KMS-11 (cell line): ENCODE measurements at regions not wholly inside any gene's neighbourhood (a gene's known extent, or its start where the extent isn't known, plus 50 kb on each side); places are given as distances from the start of the nearest gene placed in this dataset.

Source experiments
- H2AFZ ChIP-seq: fragments of 200-600 bp; sonication (generic); 2 replicates; pipeline ENCODE4 v1.6.1; 2016; ENCODE audit warnings: antibody characterized with exemption, mixed run types, low read depth
- H3K27ac ChIP-seq: fragments of 200-600 bp; sonication (generic); 2 replicates; pipeline ENCODE4 v1.6.1; 2016; ENCODE audit warnings: mild to moderate bottlenecking, mixed run types
- H3K27me3 ChIP-seq: fragments of 200-600 bp; sonication (generic); 2 replicates; pipeline ENCODE4 v1.6.1; 2017; ENCODE audit warnings: mild to moderate bottlenecking, low read depth, mixed run types, moderate library complexity; ENCODE audit not compliant: insufficient read depth
- H3K36me3 ChIP-seq: fragments of 200-600 bp; sonication (generic); 2 replicates; pipeline ENCODE4 v1.6.1; 2017; ENCODE audit warnings: mild to moderate bottlenecking, mixed run types; ENCODE audit not compliant: insufficient read depth
- H3K4me1 ChIP-seq: fragments of 200-600 bp; sonication (generic); 2 replicates; pipeline ENCODE4 v1.6.1; 2016; ENCODE audit warnings: mild to moderate bottlenecking, low read depth, mixed run types; ENCODE audit not compliant: poor library complexity, severe bottlenecking
- H3K4me2 ChIP-seq: fragments of 200-600 bp; sonication (generic); 2 replicates; pipeline ENCODE4 v1.7.0; 2016; ENCODE audit warnings: mild to moderate bottlenecking, mixed run types
- H3K4me3 ChIP-seq: fragments of 200-600 bp; sonication (generic); IDR thresholded peaks from 2 replicates; pipeline ENCODE4 v1.6.1; 2017; ENCODE audit warnings: low read depth, low read length, mixed read lengths; ENCODE audit not compliant: insufficient read depth
- H3K79me2 ChIP-seq: fragments of 200-600 bp; sonication (generic); 2 replicates; pipeline ENCODE4 v1.6.1; 2016; ENCODE audit warnings: low read depth, mixed run types; ENCODE audit not compliant: insufficient read depth
- H3K9ac ChIP-seq: fragments of 200-600 bp; sonication (generic); 2 replicates; pipeline ENCODE4 v1.6.1; 2016; ENCODE audit warnings: mild to moderate bottlenecking, mixed run types
- H4K20me1 ChIP-seq: fragments of 200-600 bp; sonication (generic); 2 replicates; pipeline ENCODE4 v1.6.1; 2016; ENCODE audit warnings: mild to moderate bottlenecking, mixed run types; ENCODE audit not compliant: insufficient read depth
- CTCF ChIP-seq: fragments of 200-600 bp; sonication (generic); conservative IDR thresholded peaks from 2 replicates; pipeline ENCODE4 v1.6.1; 2017; ENCODE audit warnings: low read depth, mild to moderate bottlenecking, antibody characterized with exemption, low read length, moderate library complexity, mixed read lengths

GRCh38 chr3:146888176-146888575 is 283.0 kb upstream of the PLSCR5 start:
- no peak overlapping the region for H3K9ac ChIP-seq
- H4K20me1 ChIP-seq, result no peaks in the 10 kb centered on the region
- no peak overlapping the region for H3K27ac ChIP-seq
- H3K4me1 ChIP-seq, result no peaks in the 10 kb centered on the region
- no peak overlapping the region for H3K4me2 ChIP-seq
- H3K4me3 ChIP-seq, result no peak overlapping the region
- H3K36me3 ChIP-seq, result no peaks in the 10 kb centered on the region
- H3K27me3 ChIP-seq, result no peaks in the 10 kb centered on the region
- no peak overlapping the region for H2AFZ ChIP-seq
- TF ChIP-seq CTCF, result no peak
- no peaks in the 10 kb centered on the region for H3K79me2 ChIP-seq

- no peak for TF ChIP-seq CTCF
- Histone ChIP-seq H2AFZ (no peak overlapping the region), H3K27ac (no peak overlapping the region), H3K4me2 (no peak overlapping the region), H4K20me1 (no peaks in the 10 kb centered on the region), H3K4me1 (no peaks in the 10 kb centered on the region), H3K36me3 (no peaks in the 10 kb centered on the region), H3K4me3 (no peak overlapping the region), H3K79me2 (no peaks in the 10 kb centered on the region), H3K27me3 (no peaks in the 10 kb centered on the region), H3K9ac (no peak overlapping the region)
Measured at GRCh38 chr3:146884721-146885120, 279.6 kb upstream of the PLSCR5 start.

- Histone ChIP-seq H3K9ac (no peak overlapping the region), H3K27ac (no peak overlapping the region), H3K4me3 (no peak overlapping the region), H3K27me3 (no peaks in the 10 kb centered on the region), H2AFZ (no peak overlapping the region), H3K4me2 (no peak overlapping the region), H4K20me1 (no peaks in the 10 kb centered on the region), H3K79me2 (no peaks in the 10 kb centered on the region), H3K4me1 (no peaks in the 10 kb centered on the region), H3K36me3 (no peaks in the 10 kb centered on the region)
- no peak for TF ChIP-seq CTCF
Measured at GRCh38 chr3:146884296-146884695, 279.1 kb upstream of the PLSCR5 start.

- Histone ChIP-seq H3K9ac (no peak overlapping the region), H3K4me3 (no peak overlapping the region), H3K27ac (no peak overlapping the region), H3K36me3 (no peaks in the 10 kb centered on the region), H3K79me2 (no peaks in the 10 kb centered on the region), H3K4me2 (no peak overlapping the region), H4K20me1 (no peaks in the 10 kb centered on the region), H2AFZ (no peak overlapping the region), H3K4me1 (no peaks in the 10 kb centered on the region), H3K27me3 (no peaks in the 10 kb centered on the region)
- no peak for TF ChIP-seq CTCF
Measured at GRCh38 chr3:146883288-146883687, 278.1 kb upstream of the PLSCR5 start.
